ENCODE measurements at regions not wholly inside any gene's neighbourhood (a gene's known extent, or its start where the extent isn't known, plus 50 kb on each side); places are given as distances from the start of the nearest gene placed in this dataset.

- TF ChIP-seq CTCF (conservative IDR thresholded peaks at IDR 0.05; ENCODE audit: low read depth, low read length), result no peak
These were observed 75.1 kb upstream of the B3GAT2 start for GRCh38 chr6:71031912-71032311.

DNA sequence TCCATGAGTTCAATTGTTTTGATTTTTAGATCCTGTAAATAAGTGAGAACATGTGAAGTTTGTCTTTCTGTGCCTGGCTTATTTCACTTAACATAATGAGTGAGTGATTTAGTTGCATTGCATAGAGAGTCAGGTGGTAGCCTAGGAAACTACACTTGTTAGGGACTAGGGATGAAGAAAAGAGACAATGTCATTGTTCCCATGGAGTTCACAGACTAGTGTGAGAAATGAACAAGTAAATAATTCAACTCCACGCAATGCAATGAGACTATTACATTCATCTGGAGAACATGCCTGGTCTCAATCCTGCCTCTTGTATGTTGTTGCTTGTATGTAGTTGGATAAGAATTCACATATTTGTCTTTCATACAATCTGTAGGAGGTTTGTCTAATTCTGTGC is 76.3 kb upstream of the B3GAT2 start:
- H3K4me3 ChIP-seq (ENCODE audit: low read length), result no peak overlapping the region
- TF ChIP-seq CTCF (conservative IDR thresholded peaks at IDR 0.05; ENCODE audit: low read depth, low read length), result no peak
- DNase-seq (ENCODE audit: low read depth), result no peak

More at GRCh38 chr6:71031912-71032311, 75.1 kb upstream of the B3GAT2 start:
- no peak for DNase-seq (ENCODE audit: low read depth)
- no peak overlapping the region for H3K4me3 ChIP-seq (ENCODE audit: low read length)

GRCh38 chr6:71033890-71034289 is 77.0 kb upstream of the B3GAT2 start:
- DNase-seq (ENCODE audit: low read depth), result no peak
- no peak overlapping the region for H3K4me3 ChIP-seq (ENCODE audit: low read length)
- TF ChIP-seq CTCF (conservative IDR thresholded peaks at IDR 0.05; ENCODE audit: low read depth, low read length), result no peak

DNA sequence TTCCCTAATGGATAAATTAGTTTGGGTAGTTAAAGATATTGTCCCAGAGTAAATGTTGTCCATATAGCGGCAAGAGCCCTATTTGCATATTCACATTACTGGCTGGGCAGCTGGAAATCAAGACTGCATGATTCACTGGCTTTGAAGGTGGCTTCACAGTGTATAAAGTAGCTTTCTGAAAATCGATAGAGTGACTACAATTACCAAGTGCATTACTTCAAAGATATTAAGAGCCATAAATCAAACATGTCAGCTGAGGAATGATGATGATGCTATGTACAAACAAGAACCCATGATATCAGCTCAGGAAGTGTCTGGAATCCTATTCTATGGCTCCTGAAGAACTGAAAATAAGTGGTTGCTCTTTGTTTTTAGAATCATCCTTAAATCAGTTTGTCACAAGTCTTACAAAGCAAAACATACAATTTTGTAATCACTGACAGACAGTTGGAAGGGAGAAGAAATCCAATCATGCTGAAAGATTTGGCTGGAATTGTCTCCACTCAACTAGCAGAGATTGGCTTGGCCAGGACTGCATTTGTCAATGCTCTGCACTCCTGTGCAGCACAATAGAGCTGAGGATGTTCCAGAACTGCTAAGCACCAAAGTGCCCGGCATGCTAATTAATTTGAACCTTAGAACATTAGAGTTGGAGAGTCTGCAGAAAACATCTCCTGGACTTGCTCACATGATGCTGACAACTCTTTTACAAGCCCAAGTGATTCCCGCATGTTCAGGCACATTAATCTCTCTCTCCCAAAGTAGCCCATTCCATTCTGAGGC is 77.9 kb upstream of the B3GAT2 start:
- DNase-seq (ENCODE audit: low read depth), result no peak
- TF ChIP-seq CTCF (conservative IDR thresholded peaks at IDR 0.05; ENCODE audit: low read depth, low read length), result no peak
- H3K4me3 ChIP-seq (ENCODE audit: low read length), result no peak overlapping the region

GRCh38 chr6:71035871-71036270 is 79.0 kb upstream of the B3GAT2 start:
- no peak overlapping the region for H3K4me3 ChIP-seq (ENCODE audit: low read length)
- TF ChIP-seq CTCF (conservative IDR thresholded peaks at IDR 0.05; ENCODE audit: low read depth, low read length), result no peak
- DNase-seq (ENCODE audit: low read depth), result no peak

GRCh38 chr6:71038711-71039344 is 82.0 kb upstream of the B3GAT2 start:
- no peak for TF ChIP-seq CTCF (conservative IDR thresholded peaks at IDR 0.05; ENCODE audit: low read depth, low read length)
- no peak for DNase-seq (ENCODE audit: low read depth)
- H3K4me3 ChIP-seq (ENCODE audit: low read length), result no peak overlapping the region

- no peak overlapping the region for H3K4me3 ChIP-seq (ENCODE audit: low read length)
- no peak for TF ChIP-seq CTCF (conservative IDR thresholded peaks at IDR 0.05; ENCODE audit: low read depth, low read length)
- no peak for DNase-seq (ENCODE audit: low read depth)
These were observed 83.2 kb upstream of the B3GAT2 start for GRCh38 chr6:71040043-71040442.

Measured in retinal pigment epithelial cell (primary cell).